CD4-positive, alpha-beta T cell (primary cell): ENCODE measurements at regions not wholly inside any gene's neighbourhood (a gene's known extent, or its start where the extent isn't known, plus 50 kb on each side); places are given as distances from the start of the nearest gene placed in this dataset.

Experiments used
- ATAC-seq: fragments of 200-7000 bp; cut with Tn5 transposase; one replicate; pipeline ENCODE4 v1.10.0; 2022; ENCODE audit warnings: mild to moderate bottlenecking; ENCODE audit not compliant: poor library complexity
- CTCF ChIA-PET: fragments of 350-600 bp; sonication (Branson Sonifier 250); formaldehyde crosslinking; loops from one replicate; lab custom pipeline; 2021; ENCODE audit warnings: antibody characterized with exemption, inconsistent platforms; lab: Charles Lee
- POLR2A ChIA-PET: fragments of 350-600 bp; sonication (Branson Sonifier 250); formaldehyde crosslinking; loops from one replicate; lab custom pipeline; 2021; ENCODE audit warnings: antibody characterized with exemption, inconsistent platforms; lab: Charles Lee
- DNase-seq, 14 experiments: peaks; one replicate each; pipeline ENCODE4 v3.0.0-alpha.2; 2013 to 2020; ENCODE audit warnings: mixed read lengths in 2 of 14
- H3K27ac ChIP-seq, 2 donors: one replicate each; pipeline versions ENCODE4 v1.5.1 to v1.7.0; 2013; ENCODE audit warnings: low read length in 2 of 2, low read depth in 1 of 2, mild to moderate bottlenecking in 1 of 2
- H3K27me3 ChIP-seq, 2 experiments: 1 replicate in 1 of 2; 2 replicates in 1 of 2; pipeline versions ENCODE4 v1.6.1 to v1.7.0; 2013; ENCODE audit warnings: low read length in 2 of 2, control low read depth in 1 of 2, mild to moderate bottlenecking in 1 of 2, moderate library complexity in 1 of 2; ENCODE audit not compliant: insufficient read depth in 2 of 2, control insufficient read depth in 1 of 2
- H3K36me3 ChIP-seq: one replicate; pipeline ENCODE4 v1.6.1; 2013; ENCODE audit warnings: low read length, control low read depth; ENCODE audit not compliant: insufficient read depth
- H3K4me1 ChIP-seq: one replicate; pipeline ENCODE4 v1.6.1; 2013; ENCODE audit warnings: low read length, control low read depth; ENCODE audit not compliant: insufficient read depth
- H3K4me3 ChIP-seq: one replicate; pipeline ENCODE4 v1.5.1; 2013; ENCODE audit warnings: mild to moderate bottlenecking, low read length, moderate library complexity
- H3K9me3 ChIP-seq, 2 experiments: 1 replicate in 1 of 2; 2 replicates in 1 of 2; pipeline versions ENCODE4 v1.6.1 to v1.7.0; 2013; ENCODE audit warnings: low read length in 2 of 2, mild to moderate bottlenecking in 2 of 2, control low read depth in 1 of 2, moderate library complexity in 1 of 2; ENCODE audit not compliant: control insufficient read depth in 1 of 2, insufficient read depth in 1 of 2
- H3K27ac Mint-ChIP-seq: one replicate; pipeline ENCODE4 v1.8.0; 2020; ENCODE audit warnings: mixed read lengths
- H3K27me3 Mint-ChIP-seq: one replicate; pipeline ENCODE4 v1.8.0; 2021; ENCODE audit warnings: mixed read lengths
- H3K36me3 Mint-ChIP-seq: one replicate; pipeline ENCODE4 v1.8.0; 2021; ENCODE audit warnings: low read depth, mixed read lengths
- H3K4me1 Mint-ChIP-seq: one replicate; pipeline ENCODE4 v1.8.0; 2021; ENCODE audit warnings: low read depth, mixed read lengths
- H3K4me3 Mint-ChIP-seq: one replicate; pipeline ENCODE4 v1.8.0; 2020; ENCODE audit warnings: mild to moderate bottlenecking, mixed read lengths
- H3K9me3 Mint-ChIP-seq: one replicate; pipeline ENCODE4 v1.8.0; 2020; ENCODE audit warnings: mixed read lengths
- intact Hi-C, 2 experiments: fragments of 100-400 bp; cut with DNase I in 1 of 2; cut with micrococcal nuclease in 1 of 2; formaldehyde crosslinking; loops; one replicate each; pipeline versions ENCODE4 v1.15.1 to v1.9.0; 2023 to 2025; cut with DNase I, micrococcal nuclease
- TF ChIP-seq, protein P1 (sequence below): fragments of 200-600 bp; IDR thresholded peaks from one replicate; pipeline ENCODE4 v1.8.0; 2022; ENCODE audit warnings: antibody characterized with exemption, mild to moderate bottlenecking

DNA sequence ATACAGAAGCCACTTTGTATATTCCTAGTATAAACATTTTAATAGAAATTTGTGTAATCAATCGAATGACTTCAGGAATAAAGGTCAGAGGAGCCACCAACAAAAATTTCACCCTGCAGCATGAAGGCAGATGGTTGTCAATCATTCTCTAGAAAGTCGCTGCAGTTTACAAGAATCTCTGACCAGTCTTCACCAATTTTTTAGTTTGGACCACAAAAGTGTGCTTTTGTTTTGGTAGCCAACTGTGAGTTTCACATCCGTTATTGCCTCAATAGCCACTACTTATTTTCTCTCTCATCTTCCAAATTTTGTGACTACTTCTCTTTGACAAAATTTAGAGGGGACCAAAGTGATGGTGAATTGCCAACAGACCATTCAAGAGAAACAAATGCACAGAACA, 1155.6 kb downstream of the AMY1C start:
- no peaks in the 10 kb centered on the region for H3K27me3 ChIP-seq
- no peaks in the 10 kb centered on the region for H3K4me1 ChIP-seq
- ATAC-seq (no peak), DNase-seq (no peak)
- intact Hi-C loops, result no loop called here
- no peak overlapping the region for H3K27ac ChIP-seq
- ChIA-PET CTCF (no interaction called here), POLR2A (no interaction called here)
- no peaks in the 10 kb centered on the region for H3K4me1 Mint-ChIP-seq
- no peaks in the 10 kb centered on the region for H3K27me3 Mint-ChIP-seq
- H3K9me3 ChIP-seq, result peaks cover 0 to 7% of the 10 kb centered on the region in 2 experiments
- no peaks in the 10 kb centered on the region for H3K36me3 Mint-ChIP-seq
- no peak overlapping the region for H3K4me3 Mint-ChIP-seq
- TF ChIP-seq, protein P1, sequence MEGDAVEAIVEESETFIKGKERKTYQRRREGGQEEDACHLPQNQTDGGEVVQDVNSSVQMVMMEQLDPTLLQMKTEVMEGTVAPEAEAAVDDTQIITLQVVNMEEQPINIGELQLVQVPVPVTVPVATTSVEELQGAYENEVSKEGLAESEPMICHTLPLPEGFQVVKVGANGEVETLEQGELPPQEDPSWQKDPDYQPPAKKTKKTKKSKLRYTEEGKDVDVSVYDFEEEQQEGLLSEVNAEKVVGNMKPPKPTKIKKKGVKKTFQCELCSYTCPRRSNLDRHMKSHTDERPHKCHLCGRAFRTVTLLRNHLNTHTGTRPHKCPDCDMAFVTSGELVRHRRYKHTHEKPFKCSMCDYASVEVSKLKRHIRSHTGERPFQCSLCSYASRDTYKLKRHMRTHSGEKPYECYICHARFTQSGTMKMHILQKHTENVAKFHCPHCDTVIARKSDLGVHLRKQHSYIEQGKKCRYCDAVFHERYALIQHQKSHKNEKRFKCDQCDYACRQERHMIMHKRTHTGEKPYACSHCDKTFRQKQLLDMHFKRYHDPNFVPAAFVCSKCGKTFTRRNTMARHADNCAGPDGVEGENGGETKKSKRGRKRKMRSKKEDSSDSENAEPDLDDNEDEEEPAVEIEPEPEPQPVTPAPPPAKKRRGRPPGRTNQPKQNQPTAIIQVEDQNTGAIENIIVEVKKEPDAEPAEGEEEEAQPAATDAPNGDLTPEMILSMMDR, result no peak
- H3K9me3 Mint-ChIP-seq, result peaks cover 7% of the 10 kb centered on the region
- no peak overlapping the region for H3K27ac Mint-ChIP-seq
- no peaks in the 10 kb centered on the region for H3K36me3 ChIP-seq
- H3K4me3 ChIP-seq, result no peak overlapping the region

DNA sequence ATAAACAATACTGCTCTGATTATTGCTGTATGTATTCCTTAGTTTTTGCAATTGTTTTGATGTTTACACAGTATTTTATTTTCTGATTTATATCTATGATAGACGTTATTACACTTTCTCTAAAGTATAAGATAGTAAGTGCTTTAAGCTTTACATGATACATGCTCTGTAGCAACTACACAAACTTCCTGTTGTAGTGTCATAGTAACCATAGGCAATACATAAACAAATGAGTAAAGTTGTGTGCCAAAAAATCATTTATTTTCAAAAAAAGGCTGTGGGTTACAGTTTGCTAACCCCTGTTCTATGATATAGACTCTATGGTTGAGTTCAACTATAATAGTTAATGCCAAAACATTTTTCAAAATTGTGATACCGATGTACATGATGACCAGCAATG, 1156.4 kb downstream of the AMY1C start:
- DNase-seq (no peak), ATAC-seq (no peak)
- H3K36me3 ChIP-seq, result no peaks in the 10 kb centered on the region
- H3K4me3 ChIP-seq, result no peak overlapping the region
- Mint-ChIP-seq H3K27ac (no peak overlapping the region), H3K4me3 (no peak overlapping the region), H3K36me3 (no peaks in the 10 kb centered on the region), H3K27me3 (no peaks in the 10 kb centered on the region), H3K4me1 (no peaks in the 10 kb centered on the region), H3K9me3 (peaks cover 7% of the 10 kb centered on the region)
- ChIA-PET POLR2A (no interaction called here), CTCF (no interaction called here)
- no peak overlapping the region for H3K27ac ChIP-seq
- no peaks in the 10 kb centered on the region for H3K27me3 ChIP-seq
- no peaks in the 10 kb centered on the region for H3K4me1 ChIP-seq
- peaks cover 2 to 7% of the 10 kb centered on the region in 2 experiments for H3K9me3 ChIP-seq
- intact Hi-C loops, result no loop called here
- TF ChIP-seq, protein P1, result no peak

DNA sequence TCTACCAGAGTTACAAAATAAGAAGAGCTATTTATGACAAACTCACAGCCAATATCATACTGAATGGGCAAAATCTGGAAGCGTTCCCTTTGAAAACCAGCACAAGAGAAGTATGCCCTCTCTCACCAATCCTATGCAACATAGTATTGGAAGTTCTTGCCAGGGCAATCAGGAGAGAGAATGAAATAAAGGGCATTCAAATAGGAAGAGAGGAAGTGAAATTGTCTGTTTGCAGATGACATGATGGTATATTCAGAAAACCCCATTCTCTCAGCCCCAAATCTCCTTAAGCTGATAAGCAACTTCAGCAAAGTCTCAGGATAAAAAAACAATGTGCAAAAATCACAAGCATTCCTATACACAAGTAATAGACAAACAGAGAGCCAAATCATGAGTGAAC, 1169.5 kb downstream of the AMY1C start:
- H3K4me1 ChIP-seq, result no peaks in the 10 kb centered on the region
- ChIA-PET CTCF (no interaction called here), POLR2A (no interaction called here)
- ATAC-seq, result no peak
- no peaks in the 10 kb centered on the region for H3K27me3 Mint-ChIP-seq
- H3K27ac Mint-ChIP-seq, result no peak overlapping the region
- no peaks in the 10 kb centered on the region for H3K27me3 ChIP-seq
- TF ChIP-seq, protein P1, result no peak
- H3K27ac ChIP-seq, result no peak overlapping the region
- no peaks in the 10 kb centered on the region for H3K36me3 Mint-ChIP-seq
- H3K36me3 ChIP-seq, result no peaks in the 10 kb centered on the region
- no peaks in the 10 kb centered on the region for H3K4me1 Mint-ChIP-seq
- H3K9me3 Mint-ChIP-seq, result peaks cover 17% of the 10 kb centered on the region
- no peak overlapping the region for H3K4me3 Mint-ChIP-seq
- H3K4me3 ChIP-seq, result no peak overlapping the region
- peaks cover 0 to 3% of the 10 kb centered on the region in 2 experiments for H3K9me3 ChIP-seq
- intact Hi-C loops, result no loop called here
- no peak for DNase-seq
